Muscle of leg (tissue), 3 donors: ENCODE measurements at regions not wholly inside any gene's neighbourhood (a gene's known extent, or its start where the extent isn't known, plus 50 kb on each side); places are given as distances from the start of the nearest gene placed in this dataset.

Source experiments
- DNase-seq: peaks from one replicate; pipeline ENCODE4 v3.0.0; 2013
- H3K27ac ChIP-seq: one replicate; pipeline ENCODE4 v1.5.1; 2013; ENCODE audit warnings: mild to moderate bottlenecking, low read length, control low read depth
- H3K27me3 ChIP-seq: one replicate; pipeline ENCODE4 v1.6.1; 2013; ENCODE audit warnings: low read length; ENCODE audit not compliant: control insufficient read depth, insufficient read depth
- H3K36me3 ChIP-seq: one replicate; pipeline ENCODE4 v1.6.1; 2013; ENCODE audit warnings: low read length; ENCODE audit not compliant: control insufficient read depth, insufficient read depth
- H3K4me1 ChIP-seq: one replicate; pipeline ENCODE4 v1.6.1; 2013; ENCODE audit warnings: low read length; ENCODE audit not compliant: control insufficient read depth, insufficient read depth
- H3K4me3 ChIP-seq: one replicate; pipeline ENCODE4 v1.5.1; 2013; ENCODE audit warnings: low read length, control low read depth
- H3K9me3 ChIP-seq: replicated peaks from 2 replicates; pipeline ENCODE4 v1.6.1; 2013; ENCODE audit warnings: low read depth, low read length; ENCODE audit not compliant: control insufficient read depth
- WGBS: methylation state at CpG from one replicate; pipeline ENCODE4 v1.1.5; 2013; ENCODE audit warnings: missing lambda C conversion rate; ENCODE audit not compliant: insufficient coverage; 5-methylcytosine and 5-hydroxymethylcytosine counted together

- Histone ChIP-seq H3K36me3 (no peaks in the 10 kb centered on the region), H3K4me1 (peaks cover 45% of the 10 kb centered on the region), H3K27me3 (peaks cover 6% of the 10 kb centered on the region), H3K27ac (no peak overlapping the region), H3K4me3 (no peak overlapping the region), H3K9me3 (no peaks in the 10 kb centered on the region)
- WGBS: 80% methylated on average over 1 of the region's 6 CpGs
- DNase-seq: no peak
Observed at GRCh38 chr2:9748577-9748976, 94.7 kb upstream of the TAF1B start.

GRCh38 chr2:9749546-9750223, 93.6 kb upstream of the TAF1B start:
- no peak for DNase-seq
- no peaks in the 10 kb centered on the region for H3K9me3 ChIP-seq
- H3K27me3 ChIP-seq: peaks cover 14% of the 10 kb centered on the region
- H3K4me1 ChIP-seq: peaks cover 49% of the 10 kb centered on the region
- no peaks in the 10 kb centered on the region for H3K36me3 ChIP-seq
- H3K4me3 ChIP-seq: no peak overlapping the region
- H3K27ac ChIP-seq: no peak overlapping the region
- WGBS: 79% methylated on average over 9 of the region's 9 CpGs

- no peak for DNase-seq
- peaks cover 51% of the 10 kb centered on the region for H3K4me1 ChIP-seq
- WGBS: 78% methylated on average over 7 of the region's 9 CpGs
Observed at GRCh38 chr2:9750224-9751215, 92.8 kb upstream of the TAF1B start.

GRCh38 chr2:9751831-9752230, 91.4 kb upstream of the TAF1B start:
- Histone ChIP-seq H3K36me3 (no peaks in the 10 kb centered on the region), H3K27ac (no peak overlapping the region), H3K4me1 (peaks cover 60% of the 10 kb centered on the region), H3K9me3 (no peaks in the 10 kb centered on the region), H3K4me3 (no peak overlapping the region), H3K27me3 (peaks cover 27% of the 10 kb centered on the region)
- 92% methylated on average over 9 of the region's 11 CpGs for WGBS
- DNase-seq: no peak

More at GRCh38 chr2:9750224-9751215, 92.8 kb upstream of the TAF1B start:
- no peaks in the 10 kb centered on the region for H3K36me3 ChIP-seq
- no peaks in the 10 kb centered on the region for H3K9me3 ChIP-seq
- no peak overlapping the region for H3K27ac ChIP-seq
- peaks cover 14% of the 10 kb centered on the region for H3K27me3 ChIP-seq
- H3K4me3 ChIP-seq: no peak overlapping the region

GRCh38 chr2:9752441-9753275, 90.6 kb upstream of the TAF1B start:
- H3K4me3 ChIP-seq: no peak overlapping the region
- no peak for DNase-seq
- no peaks in the 10 kb centered on the region for H3K9me3 ChIP-seq
- H3K36me3 ChIP-seq: no peaks in the 10 kb centered on the region
- WGBS: 77% methylated on average over 7 of the region's 21 CpGs
- peaks cover 31% of the 10 kb centered on the region for H3K27me3 ChIP-seq
- peaks cover 68% of the 10 kb centered on the region for H3K4me1 ChIP-seq
- H3K27ac ChIP-seq: no peak overlapping the region

GRCh38 chr2:9753276-9753600, 90.0 kb upstream of the TAF1B start:
- DNase-seq: peak; percentile 63

GRCh38 chr2:9753665-9754531, 89.4 kb upstream of the TAF1B start:
- no peak overlapping the region for H3K4me3 ChIP-seq
- no peaks in the 10 kb centered on the region for H3K9me3 ChIP-seq
- 68% methylated on average over 22 of the region's 36 CpGs for WGBS
- peaks cover 77% of the 10 kb centered on the region for H3K4me1 ChIP-seq
- H3K27me3 ChIP-seq: peaks cover 31% of the 10 kb centered on the region
- no peak overlapping the region for H3K27ac ChIP-seq
- no peaks in the 10 kb centered on the region for H3K36me3 ChIP-seq
- no peak for DNase-seq

More at GRCh38 chr2:9753276-9753600, 90.0 kb upstream of the TAF1B start:
- Histone ChIP-seq H3K27me3 (peaks cover 31% of the 10 kb centered on the region), H3K27ac (no peak overlapping the region), H3K4me1 (peaks cover 74% of the 10 kb centered on the region), H3K9me3 (no peaks in the 10 kb centered on the region), H3K36me3 (no peaks in the 10 kb centered on the region), H3K4me3 (no peak overlapping the region)
- 20% methylated on average over 1 of the region's 9 CpGs for WGBS

- no CpG with 5 or more reads among the region's 6 CpGs for WGBS
- no peak for DNase-seq
- H3K27ac ChIP-seq: no peak overlapping the region
- H3K36me3 ChIP-seq: no peaks in the 10 kb centered on the region
- peaks cover 79% of the 10 kb centered on the region for H3K4me1 ChIP-seq
- no peak overlapping the region for H3K4me3 ChIP-seq
- peaks cover 31% of the 10 kb centered on the region for H3K27me3 ChIP-seq
- no peaks in the 10 kb centered on the region for H3K9me3 ChIP-seq
Observed at GRCh38 chr2:9754532-9754887, 88.8 kb upstream of the TAF1B start.

- Histone ChIP-seq H3K9me3 (no peaks in the 10 kb centered on the region), H3K4me1 (peaks cover 79% of the 10 kb centered on the region), H3K27ac (no peak overlapping the region), H3K36me3 (no peaks in the 10 kb centered on the region), H3K4me3 (no peak overlapping the region), H3K27me3 (peaks cover 31% of the 10 kb centered on the region)
- no peak for DNase-seq
- WGBS: 68% methylated on average over 11 of the region's 11 CpGs
Observed at GRCh38 chr2:9755008-9755407, 88.3 kb upstream of the TAF1B start.
